CD4-positive, alpha-beta T cell treated with Interleukin-6 for 4 hours (primary cell): ENCODE measurements at regions not wholly inside any gene's neighbourhood (a gene's known extent, or its start where the extent isn't known, plus 50 kb on each side); places are given as distances from the start of the nearest gene placed in this dataset.

Source experiments
- DNase-seq: peaks from one replicate; pipeline ENCODE4 v3.0.0-alpha.2; 2020; ENCODE audit warnings: mixed read lengths

DNA sequence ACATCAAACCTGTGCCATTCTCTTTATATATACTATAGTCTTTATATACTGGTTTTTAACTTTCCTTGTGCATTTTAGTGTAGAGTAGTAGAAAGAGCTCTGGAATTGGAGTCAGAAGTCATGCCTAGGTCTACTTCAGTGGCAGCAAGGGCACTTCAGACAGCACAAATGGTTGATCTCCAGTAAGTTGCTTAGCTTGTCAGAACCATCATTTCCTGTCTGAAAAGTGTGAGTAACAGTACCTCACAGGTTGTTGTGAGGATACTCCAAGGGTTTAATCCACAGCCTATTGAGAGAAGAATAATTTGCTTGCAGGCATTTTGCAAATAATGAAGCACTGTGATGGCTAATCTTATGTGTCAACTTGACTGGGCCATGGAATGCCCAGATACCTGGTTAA is 95.8 kb upstream of the NR4A3 start:
- no peak for DNase-seq

DNA sequence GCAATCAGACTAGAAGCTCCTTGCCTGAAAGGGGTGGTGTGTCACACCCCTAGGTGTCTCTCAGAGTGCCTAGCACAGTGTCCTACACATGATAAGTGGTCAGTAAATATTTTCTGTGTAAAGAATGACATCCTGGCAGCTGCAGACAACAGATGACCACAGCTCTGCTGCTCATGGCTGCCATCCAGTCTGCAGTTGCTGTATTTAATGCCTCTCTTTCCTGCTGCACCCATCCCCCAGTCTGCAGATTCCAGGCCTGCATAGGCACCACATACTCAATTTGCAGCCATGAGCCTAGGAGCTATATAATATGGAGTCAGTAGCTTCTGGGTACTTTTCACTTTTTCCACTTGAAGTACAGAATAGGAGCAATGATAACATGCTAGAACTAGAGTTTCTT is 94.9 kb upstream of the NR4A3 start:
- no peak for DNase-seq

DNA sequence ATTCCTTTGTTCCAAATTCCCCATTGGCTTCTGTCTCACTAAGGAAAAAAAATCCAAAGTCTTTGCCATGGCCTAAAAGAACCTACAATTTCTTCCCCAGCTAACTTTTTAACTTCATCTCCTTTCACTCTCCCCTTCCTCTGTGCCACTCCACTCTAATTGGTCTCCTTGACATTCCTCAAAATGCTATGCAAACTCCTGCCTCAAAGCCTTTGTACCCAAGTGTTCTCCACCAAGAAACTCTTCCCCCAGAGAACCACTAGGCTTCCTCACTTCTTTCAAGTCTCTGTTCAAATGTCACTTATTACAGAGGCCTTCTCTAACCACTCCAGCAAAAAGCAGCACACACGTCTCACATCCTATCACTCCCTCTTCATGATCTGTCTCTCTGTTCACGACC is 91.6 kb upstream of the NR4A3 start:
- no peak for DNase-seq

DNA sequence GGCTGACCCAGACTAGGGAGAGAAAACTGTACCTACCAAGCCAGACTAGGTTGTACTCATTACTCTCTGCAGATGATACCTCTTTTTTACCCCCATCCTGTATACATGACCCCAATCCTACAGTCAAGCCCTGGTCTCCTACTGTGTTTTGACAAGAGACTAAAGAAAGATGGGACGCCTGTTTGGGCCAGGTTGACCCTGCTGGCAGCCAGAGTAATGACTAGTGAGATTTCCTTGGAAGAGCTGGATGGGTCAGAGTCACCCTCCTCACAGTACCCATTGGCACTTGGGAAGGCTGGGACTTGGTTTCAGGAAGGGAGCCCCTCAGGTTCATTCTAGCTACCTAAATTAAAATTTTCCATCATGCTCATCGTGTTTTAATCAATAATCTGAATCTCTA is 89.7 kb upstream of the NR4A3 start:
- DNase-seq, result no peak

DNA sequence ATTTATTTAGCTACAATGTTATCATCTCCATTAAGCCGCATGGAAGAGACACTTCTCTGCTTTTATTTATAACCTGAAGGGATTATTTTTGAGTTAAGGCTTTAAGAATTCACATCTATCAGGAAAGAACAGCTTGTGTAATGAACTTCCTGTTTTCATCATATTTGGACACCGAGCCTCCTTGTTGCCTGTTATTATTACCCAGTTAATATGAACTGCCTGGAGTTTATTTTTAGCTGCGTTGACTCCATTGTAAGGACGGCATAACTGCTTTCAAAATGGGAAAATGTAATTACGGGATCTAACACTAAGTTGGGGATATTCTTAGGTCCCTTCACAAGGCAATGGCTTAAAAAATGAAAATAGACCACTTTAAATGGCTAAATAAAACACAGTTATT is 89.0 kb upstream of the NR4A3 start:
- no peak for DNase-seq

DNA sequence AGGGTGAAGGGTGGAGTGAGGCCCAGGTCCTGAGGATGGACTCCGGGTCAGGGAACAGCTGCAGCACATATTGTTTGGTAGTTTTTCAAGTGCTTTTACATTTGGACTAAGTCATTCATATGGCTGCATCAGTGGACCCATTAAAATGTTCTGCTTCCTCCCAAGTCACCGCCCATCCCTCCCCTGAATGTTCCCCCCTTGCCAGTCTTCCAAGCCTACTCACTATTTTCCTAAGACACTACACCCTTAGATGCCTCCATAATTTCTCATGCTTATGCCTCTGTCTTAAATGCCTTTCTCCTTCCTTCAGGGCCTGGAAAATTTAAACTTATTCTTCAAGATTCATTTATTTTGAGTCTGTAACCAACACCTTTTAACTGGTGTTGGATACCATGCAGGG is 86.6 kb upstream of the NR4A3 start:
- no peak for DNase-seq

DNA sequence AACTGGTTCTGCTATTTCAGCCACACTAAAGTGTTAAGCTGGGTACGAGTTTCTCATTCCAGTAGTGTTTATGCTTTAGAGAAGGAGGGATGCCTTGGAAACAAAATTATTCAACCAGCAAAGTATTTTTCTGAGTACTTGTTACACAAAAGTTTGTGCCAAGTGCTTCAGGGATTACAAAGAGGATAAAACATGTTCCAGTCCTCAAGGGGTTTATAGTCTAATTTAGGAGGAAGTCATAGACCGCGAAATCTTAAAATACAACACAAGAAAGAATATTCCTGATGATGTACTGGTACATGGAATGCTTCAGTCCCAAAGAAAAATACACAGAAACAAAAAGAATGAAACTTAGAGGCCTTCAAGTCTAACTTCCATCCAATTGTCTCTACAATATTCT is 85.4 kb upstream of the NR4A3 start:
- no peak for DNase-seq

DNA sequence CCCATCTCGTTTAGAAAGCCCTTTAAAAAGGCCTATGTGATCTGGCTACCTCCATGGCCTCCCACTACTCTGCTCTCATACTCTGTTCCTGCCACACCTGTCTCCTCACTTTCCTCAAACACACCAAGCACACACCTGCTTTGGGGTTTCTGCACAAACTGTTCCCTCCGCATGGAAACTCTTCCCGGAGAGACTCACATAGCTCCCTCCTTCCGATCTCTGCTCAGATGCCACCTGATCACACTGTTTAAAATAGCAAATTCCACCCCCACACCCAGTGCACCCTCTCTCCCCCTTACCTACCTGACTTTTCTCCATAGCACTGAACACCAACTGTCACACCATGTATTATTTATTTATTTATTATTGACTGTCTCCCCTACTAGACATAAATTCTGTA is 84.0 kb upstream of the NR4A3 start:
- no peak for DNase-seq

DNA sequence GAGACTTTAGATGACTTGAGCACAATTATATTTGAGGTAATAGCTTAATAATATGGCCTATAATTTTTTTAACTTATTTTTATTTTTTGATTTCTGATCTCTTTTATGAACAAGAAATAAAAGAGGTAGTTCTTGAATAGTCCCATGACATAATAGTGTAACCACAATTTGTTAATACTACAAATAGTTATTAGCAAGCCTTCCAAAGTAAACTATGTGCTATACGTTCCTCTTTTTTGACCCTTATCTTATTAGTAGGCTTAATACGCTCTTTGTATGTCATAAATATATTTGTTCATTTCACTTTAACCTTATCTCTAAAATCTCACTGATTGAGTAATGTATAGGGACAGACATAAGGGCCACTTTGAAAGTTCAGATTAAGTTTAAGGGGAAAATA is 78.7 kb upstream of the NR4A3 start:
- no peak for DNase-seq

DNA sequence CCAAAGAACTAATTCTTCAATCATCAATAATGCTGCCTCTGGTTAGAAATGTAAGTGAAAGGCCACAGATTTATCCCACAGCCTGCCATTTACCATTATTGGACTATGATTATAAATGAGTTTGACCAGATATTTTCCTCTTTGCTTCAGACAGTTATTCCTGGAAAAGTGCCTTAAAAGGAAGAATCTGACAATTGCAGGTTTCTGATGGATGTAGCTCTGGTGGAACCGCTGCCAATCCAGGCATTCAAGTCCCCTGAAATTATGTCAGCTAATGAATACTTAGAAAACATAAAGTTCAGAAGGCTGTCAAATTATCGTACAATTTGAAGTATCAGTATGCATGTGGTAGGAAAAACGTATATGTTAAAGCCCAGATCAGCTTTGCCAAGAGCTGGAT is 78.2 kb upstream of the NR4A3 start:
- DNase-seq, result no peak

DNA sequence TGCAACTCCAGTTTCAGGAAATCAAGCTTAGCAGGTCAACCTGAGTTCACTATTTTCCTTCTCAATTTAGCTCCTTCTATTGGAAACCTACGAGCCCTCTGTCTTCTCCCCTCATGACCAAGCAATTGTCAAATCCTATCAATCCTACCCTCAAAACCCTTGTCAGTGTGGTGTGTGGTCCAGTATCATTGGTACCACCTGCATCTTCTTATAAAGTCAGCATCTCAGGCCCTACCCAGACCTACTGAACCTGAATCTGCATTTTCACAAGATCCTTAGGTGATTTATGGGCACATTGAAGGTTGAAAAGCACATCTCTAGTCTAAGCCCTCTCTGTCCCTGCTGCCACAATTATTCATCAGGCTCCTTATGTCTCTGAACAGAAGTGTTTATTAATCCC is 77.6 kb upstream of the NR4A3 start:
- DNase-seq, result no peak

DNA sequence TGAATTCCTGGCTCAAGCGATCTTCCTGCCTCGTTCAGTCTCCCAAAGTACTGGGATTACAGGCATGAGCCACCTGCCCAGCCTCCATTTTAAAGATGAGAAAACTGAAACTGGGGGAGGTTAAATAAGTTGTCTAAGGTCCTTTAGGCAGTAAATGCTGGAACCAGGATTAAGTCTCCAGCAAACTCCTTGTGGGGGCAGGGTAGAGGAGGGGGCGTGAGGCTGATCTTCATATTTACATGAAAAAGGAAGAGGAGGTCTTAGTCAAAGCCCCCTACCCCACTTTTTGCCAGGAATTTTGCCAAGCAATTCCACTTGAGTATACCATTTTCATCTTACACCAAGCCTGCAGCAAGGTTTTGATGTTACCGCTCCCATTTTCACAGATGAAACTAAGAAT is 76.6 kb upstream of the NR4A3 start:
- no peak for DNase-seq

DNA sequence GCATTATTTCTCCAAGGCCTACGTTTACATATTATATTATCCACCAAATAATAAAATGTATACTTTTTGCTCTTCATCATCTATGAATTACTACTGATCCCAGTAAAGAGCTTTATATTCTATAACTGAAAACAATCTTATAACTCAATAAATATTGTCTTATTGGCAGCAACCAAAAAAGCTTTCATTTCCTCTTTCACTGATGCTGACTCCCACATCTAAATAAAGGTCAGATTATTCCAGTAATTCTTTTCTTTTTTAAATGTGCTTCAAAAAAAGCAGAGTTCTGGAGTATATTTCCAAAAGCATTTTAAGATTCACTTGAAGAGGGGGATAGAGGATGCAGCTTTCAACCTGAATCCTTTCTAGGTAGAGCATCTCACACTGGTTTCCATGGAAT is 75.3 kb upstream of the NR4A3 start:
- DNase-seq, result no peak

DNA sequence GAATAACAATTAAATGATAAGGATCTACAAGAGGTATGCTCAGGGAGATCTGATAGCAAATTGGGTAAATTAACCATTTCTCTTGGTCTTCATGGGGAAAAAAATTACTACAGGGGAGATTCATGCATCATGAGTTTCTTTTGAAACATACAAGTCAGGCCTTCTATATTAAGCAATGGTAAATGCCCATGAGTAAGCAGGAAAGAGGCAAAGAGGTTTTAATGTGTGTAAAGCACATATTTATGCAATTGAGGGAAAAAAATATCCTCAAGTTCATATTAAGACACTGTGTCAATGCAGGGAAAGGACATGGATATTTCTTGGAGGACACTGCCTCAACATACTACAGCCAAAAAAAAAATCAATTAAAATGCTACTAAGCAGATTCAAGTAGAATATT is 73.4 kb upstream of the NR4A3 start:
- DNase-seq, result no peak

DNA sequence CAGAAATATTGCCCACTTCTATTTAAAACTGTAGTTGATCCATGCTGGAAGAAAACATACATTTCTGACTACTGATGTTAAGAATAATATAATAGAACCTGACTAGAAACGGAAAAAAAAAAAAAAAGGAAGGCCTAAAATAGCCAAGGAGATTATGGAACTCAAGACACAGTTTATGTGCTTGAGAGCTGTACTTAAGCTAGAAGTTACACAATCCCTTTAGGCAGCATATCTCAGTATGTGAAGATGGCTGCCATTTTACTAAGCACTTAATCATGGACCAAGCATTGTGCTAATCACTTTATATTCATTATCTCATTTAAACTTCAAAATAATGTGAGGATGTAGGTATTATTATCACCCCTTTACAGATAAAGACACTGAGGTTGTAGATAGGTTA is 73.0 kb upstream of the NR4A3 start:
- DNase-seq, result no peak

DNA sequence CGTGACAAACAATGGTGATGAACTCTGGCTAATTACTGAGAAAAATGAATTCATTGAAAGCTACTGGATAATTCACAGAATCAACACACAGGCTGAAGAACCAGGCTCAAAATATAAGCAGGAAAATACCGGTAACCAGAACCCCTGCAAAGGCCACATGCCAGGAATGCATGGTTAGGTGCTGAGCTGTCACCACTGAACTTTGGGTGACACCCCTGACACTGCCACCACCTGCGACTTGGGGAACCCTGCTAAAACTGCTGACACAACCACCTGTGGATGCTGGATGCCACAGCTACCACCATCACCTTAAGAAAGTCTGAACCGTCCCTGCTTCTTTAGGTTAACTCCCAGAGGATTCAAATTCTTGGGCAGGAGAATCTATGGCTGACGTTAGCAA is 72.0 kb upstream of the NR4A3 start:
- no peak for DNase-seq

DNA sequence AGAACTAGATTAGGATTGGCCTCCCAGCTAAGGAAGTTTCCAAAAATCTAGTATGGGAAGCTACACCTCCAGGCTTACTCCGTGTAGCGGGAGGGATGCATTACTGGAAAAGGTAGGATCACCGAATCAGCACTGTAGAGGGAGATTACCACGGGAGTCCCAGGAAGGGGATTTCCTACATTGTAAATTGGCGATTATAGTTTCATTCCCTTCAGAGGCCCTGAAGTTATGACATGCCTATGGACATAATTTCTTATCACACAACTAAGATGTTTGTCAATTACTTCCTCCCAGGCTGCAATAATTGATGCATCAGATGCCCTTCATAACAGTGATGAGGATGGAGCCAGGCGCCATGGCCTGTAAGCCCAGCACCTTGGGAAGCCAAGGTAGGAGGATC is 71.2 kb upstream of the NR4A3 start:
- DNase-seq, result no peak

DNA sequence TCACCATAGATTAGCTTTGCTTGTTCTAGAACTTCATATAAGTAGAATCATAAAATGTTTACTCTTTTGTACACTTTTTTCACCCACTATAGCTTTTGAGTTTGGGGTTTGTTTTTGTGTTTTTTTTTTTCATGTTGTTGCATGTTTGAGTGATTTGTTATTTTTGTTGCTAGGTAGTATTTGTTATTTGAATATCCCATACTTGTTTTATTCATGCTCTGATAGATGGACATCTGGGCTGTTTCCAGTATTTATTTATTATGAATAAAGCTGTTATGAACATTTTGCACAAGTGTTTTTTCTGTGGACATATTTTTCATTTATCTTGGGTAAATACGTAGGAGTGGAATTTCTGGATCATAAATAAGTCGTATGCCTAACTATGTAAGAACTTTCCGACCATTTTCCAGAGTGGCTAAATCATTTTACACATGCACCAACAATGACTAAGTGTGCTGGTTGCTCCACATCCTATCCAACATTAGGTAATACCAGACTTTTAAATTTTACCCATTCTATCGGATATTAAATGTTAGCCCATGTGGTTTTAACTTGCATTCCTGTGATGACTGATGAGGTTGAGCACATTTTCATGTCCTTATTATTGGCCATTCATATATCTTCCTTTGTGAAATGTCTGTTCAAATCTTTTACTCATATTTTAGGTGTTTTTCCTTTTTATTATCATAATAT is 69.1 kb upstream of the NR4A3 start:
- no peak for DNase-seq

DNA sequence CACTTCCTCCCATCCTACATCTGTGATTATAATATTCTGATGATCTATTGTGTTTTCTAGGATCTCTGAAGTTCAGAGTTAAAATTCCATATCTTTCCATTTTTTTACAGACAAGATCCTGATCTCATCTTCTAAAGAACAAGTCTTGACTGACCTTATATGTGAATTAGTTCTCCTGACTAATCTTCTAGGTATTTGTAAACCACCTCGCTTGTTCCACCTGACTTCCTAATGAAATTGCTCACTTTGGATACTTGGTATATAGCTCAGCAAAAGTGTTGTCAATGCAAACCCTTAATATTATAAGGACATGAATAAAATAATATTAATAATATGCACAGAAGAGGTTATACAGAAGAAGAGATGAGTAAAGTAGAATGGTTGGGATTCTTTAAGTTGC is 68.2 kb upstream of the NR4A3 start:
- DNase-seq, result no peak

DNA sequence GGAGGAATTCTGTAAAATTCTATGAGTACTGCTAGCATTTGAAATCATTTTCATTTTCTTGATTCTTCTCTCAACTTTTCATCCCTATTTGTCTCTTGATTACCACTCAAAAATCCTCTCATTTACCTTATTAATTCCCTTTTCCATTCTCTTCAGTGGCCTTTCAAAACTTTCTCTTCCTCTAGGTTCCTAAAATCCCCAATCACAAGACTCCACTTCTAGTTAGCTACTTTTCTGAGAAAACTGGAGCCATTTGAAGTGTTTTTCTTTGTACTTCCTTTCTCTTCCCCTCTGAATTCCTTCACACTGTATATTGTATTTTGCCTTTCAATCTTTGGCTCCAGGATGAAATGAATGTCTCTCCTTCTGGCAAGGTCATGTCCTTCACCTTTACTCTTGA is 61.3 kb upstream of the NR4A3 start:
- DNase-seq, result no peak

DNA sequence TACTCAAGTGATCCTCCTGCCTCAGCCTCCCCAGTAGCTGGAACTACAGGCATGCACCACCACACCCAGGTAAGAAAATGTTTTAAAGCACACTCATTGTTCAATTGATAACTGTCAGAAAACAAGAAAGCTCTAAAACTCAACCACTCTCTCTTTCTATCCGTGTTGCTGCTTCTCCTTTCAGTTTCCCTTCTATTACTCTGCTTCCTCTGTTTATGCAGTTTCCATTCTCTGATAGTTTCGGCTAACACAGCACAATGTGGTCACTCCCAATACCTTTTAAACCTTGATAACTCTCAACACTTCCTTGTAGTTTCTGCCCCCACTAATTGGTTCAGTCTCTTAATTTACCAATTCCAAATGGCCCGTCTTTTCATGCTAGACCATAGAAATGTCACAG is 59.2 kb upstream of the NR4A3 start:
- no peak for DNase-seq
